ENCODE measurements at regions not wholly inside any gene's neighbourhood (a gene's known extent, or its start where the extent isn't known, plus 50 kb on each side); places are given as distances from the start of the nearest gene placed in this dataset.

DNA sequence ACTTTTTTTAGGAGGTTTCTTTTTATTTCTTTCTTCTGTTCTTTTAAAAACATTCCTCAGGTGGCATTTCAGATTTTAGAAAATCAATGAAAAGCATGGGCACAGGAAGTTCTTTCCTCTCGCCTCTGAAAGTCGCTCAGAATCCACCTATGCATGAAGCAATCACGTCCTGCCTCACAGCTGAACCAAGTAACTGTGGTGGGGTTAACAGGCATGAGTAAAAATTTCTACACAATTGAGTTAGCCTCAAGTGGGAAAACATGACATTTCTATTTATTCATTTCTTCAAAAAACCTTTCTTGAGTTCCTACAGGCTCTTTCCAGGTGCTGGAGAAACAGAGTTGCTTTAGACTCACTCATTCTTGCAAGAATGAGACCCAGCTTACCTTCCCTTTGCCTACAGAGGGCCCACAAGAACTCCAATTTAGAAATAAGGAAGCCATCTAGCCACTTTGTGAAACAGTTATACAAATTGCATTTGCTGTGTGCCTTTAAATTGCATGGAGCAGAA is 508.9 kb upstream of the PKN2 start:
- no peak overlapping the region for H3K27ac ChIP-seq (ENCODE audit: low read depth, low read length)
- no peak overlapping the region for H3K4me3 ChIP-seq (ENCODE audit: low read length in 3 of 3)
- H3K4me1 ChIP-seq (ENCODE audit: control insufficient read depth in 3 of 3, insufficient read depth in 3 of 3, low read length in 3 of 3) = no peaks in the 10 kb centered on the region
- H3K36me3 ChIP-seq (ENCODE audit: control insufficient read depth in 3 of 3, insufficient read depth in 3 of 3, low read length in 3 of 3) = no peaks in the 10 kb centered on the region
- no peaks in the 10 kb centered on the region for H3K27me3 ChIP-seq (ENCODE audit: control insufficient read depth in 3 of 3, insufficient read depth in 3 of 3, low read length in 3 of 3)
- no peak overlapping the region for H3K9ac ChIP-seq (ENCODE audit: low read depth in 1 of 3, low read length in 3 of 3)
- no peaks in the 10 kb centered on the region for H3K9me3 ChIP-seq (ENCODE audit: control insufficient read depth in 3 of 3, low read length in 3 of 3)

- H3K27ac ChIP-seq (ENCODE audit: low read depth, low read length) = no peak overlapping the region
- no peaks in the 10 kb centered on the region for H3K4me1 ChIP-seq (ENCODE audit: control insufficient read depth in 3 of 3, insufficient read depth in 3 of 3, low read length in 3 of 3)
- H3K27me3 ChIP-seq (ENCODE audit: control insufficient read depth in 3 of 3, insufficient read depth in 3 of 3, low read length in 3 of 3) = no peaks in the 10 kb centered on the region
- no peaks in the 10 kb centered on the region for H3K36me3 ChIP-seq (ENCODE audit: control insufficient read depth in 3 of 3, insufficient read depth in 3 of 3, low read length in 3 of 3)
- H3K4me3 ChIP-seq (ENCODE audit: low read length in 3 of 3) = no peak overlapping the region
- H3K9ac ChIP-seq (ENCODE audit: low read depth in 1 of 3, low read length in 3 of 3) = no peak overlapping the region
- H3K9me3 ChIP-seq (ENCODE audit: control insufficient read depth in 3 of 3, low read length in 3 of 3) = no peaks in the 10 kb centered on the region
Observed at GRCh38 chr1:88175631-88176226, 508.3 kb upstream of the PKN2 start.

- H3K9ac ChIP-seq (ENCODE audit: low read depth in 1 of 3, low read length in 3 of 3) = no peak overlapping the region
- no peaks in the 10 kb centered on the region for H3K36me3 ChIP-seq (ENCODE audit: control insufficient read depth in 3 of 3, insufficient read depth in 3 of 3, low read length in 3 of 3)
- no peak overlapping the region for H3K27ac ChIP-seq (ENCODE audit: low read depth, low read length)
- no peak overlapping the region for H3K4me3 ChIP-seq (ENCODE audit: low read length in 3 of 3)
- no peaks in the 10 kb centered on the region for H3K4me1 ChIP-seq (ENCODE audit: control insufficient read depth in 3 of 3, insufficient read depth in 3 of 3, low read length in 3 of 3)
- H3K27me3 ChIP-seq (ENCODE audit: control insufficient read depth in 3 of 3, insufficient read depth in 3 of 3, low read length in 3 of 3) = no peaks in the 10 kb centered on the region
- H3K9me3 ChIP-seq (ENCODE audit: control insufficient read depth in 3 of 3, low read length in 3 of 3) = no peaks in the 10 kb centered on the region
Observed at GRCh38 chr1:88179943-88180342, 504.1 kb upstream of the PKN2 start.

DNA sequence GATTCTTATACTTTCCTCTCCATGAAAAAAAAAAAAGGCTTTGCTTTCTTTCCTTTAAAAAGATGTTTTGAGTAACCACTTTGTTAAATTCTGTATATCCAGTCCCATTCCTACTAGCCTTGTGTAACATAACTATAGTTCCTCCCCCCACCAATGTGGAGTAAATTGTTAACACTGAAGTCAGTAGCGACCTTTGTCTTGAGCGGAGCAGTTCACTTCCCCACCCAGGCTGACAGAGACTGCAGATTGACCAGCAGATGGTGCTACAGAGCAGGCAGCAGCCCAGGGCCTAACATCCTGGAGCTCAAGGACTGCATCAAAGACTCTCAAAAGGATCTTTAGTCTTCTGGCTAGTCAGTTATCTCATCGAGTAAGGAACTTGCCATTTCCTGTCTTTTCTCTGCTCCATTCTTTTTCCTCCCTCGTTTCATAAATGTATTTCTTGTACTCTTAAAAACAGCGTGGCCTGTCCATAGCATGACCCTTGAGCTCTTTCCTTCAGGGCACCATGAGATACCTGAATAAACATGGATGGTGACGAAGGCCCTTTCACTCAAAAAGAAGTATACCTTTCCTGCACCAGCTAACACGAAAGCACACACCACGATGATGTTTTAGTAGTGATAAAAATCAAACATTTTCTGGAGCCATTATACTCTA is 503.5 kb upstream of the PKN2 start:
- H3K9me3 ChIP-seq (ENCODE audit: control insufficient read depth in 3 of 3, low read length in 3 of 3) = no peaks in the 10 kb centered on the region
- no peak overlapping the region for H3K9ac ChIP-seq (ENCODE audit: low read depth in 1 of 3, low read length in 3 of 3)
- H3K4me1 ChIP-seq (ENCODE audit: control insufficient read depth in 3 of 3, insufficient read depth in 3 of 3, low read length in 3 of 3) = no peaks in the 10 kb centered on the region
- no peaks in the 10 kb centered on the region for H3K36me3 ChIP-seq (ENCODE audit: control insufficient read depth in 3 of 3, insufficient read depth in 3 of 3, low read length in 3 of 3)
- no peak overlapping the region for H3K4me3 ChIP-seq (ENCODE audit: low read length in 3 of 3)
- H3K27ac ChIP-seq (ENCODE audit: low read depth, low read length) = no peak overlapping the region
- no peaks in the 10 kb centered on the region for H3K27me3 ChIP-seq (ENCODE audit: control insufficient read depth in 3 of 3, insufficient read depth in 3 of 3, low read length in 3 of 3)

DNA sequence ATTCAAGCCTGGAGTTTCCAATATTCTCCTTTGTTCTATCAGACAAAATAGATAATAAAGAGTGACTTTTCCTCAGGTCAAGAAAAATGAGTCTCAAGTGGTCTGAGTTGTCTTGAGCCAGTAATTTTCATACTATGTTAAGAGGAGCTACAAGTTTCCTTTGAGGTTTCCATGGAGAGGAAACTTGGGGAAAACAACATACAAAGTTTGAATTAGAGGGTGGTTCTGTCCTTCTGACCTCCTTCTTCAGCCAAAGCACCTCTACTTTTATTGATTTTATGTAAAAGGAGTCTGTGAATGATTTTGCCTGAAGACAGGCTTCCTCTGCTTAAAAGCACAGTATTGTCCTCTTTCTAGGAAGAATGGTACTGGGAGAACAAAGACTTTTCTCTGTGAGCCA is 497.2 kb upstream of the PKN2 start:
- no peak overlapping the region for H3K27ac ChIP-seq (ENCODE audit: low read depth, low read length)
- no peaks in the 10 kb centered on the region for H3K27me3 ChIP-seq (ENCODE audit: control insufficient read depth in 3 of 3, insufficient read depth in 3 of 3, low read length in 3 of 3)
- no peak overlapping the region for H3K4me3 ChIP-seq (ENCODE audit: low read length in 3 of 3)
- H3K9me3 ChIP-seq (ENCODE audit: control insufficient read depth in 3 of 3, low read length in 3 of 3) = no peaks in the 10 kb centered on the region
- no peaks in the 10 kb centered on the region for H3K4me1 ChIP-seq (ENCODE audit: control insufficient read depth in 3 of 3, insufficient read depth in 3 of 3, low read length in 3 of 3)
- no peaks in the 10 kb centered on the region for H3K36me3 ChIP-seq (ENCODE audit: control insufficient read depth in 3 of 3, insufficient read depth in 3 of 3, low read length in 3 of 3)
- H3K9ac ChIP-seq (ENCODE audit: low read depth in 1 of 3, low read length in 3 of 3) = no peak overlapping the region

DNA sequence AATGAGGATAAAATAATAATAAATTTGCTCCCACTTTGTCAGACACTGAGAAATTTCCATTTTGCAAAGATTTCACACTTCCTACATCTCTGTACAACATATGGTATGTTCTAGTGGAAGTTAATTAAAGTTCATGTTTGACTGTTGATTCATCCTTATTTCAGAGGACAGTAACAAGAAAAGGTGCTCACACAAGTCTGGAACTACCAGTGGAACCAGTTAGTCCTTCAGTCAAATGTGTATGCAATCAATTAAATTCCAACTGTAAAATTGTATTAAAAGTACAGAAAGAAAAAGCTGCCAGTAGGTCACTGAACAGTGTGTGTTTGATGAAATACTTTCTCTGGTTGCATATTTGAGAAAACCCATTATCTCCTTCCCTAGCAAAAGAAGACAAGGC is 496.0 kb upstream of the PKN2 start:
- no peaks in the 10 kb centered on the region for H3K4me1 ChIP-seq (ENCODE audit: control insufficient read depth in 3 of 3, insufficient read depth in 3 of 3, low read length in 3 of 3)
- no peak overlapping the region for H3K4me3 ChIP-seq (ENCODE audit: low read length in 3 of 3)
- H3K27ac ChIP-seq (ENCODE audit: low read depth, low read length) = no peak overlapping the region
- no peak overlapping the region for H3K9ac ChIP-seq (ENCODE audit: low read depth in 1 of 3, low read length in 3 of 3)
- H3K9me3 ChIP-seq (ENCODE audit: control insufficient read depth in 3 of 3, low read length in 3 of 3) = no peaks in the 10 kb centered on the region
- no peaks in the 10 kb centered on the region for H3K27me3 ChIP-seq (ENCODE audit: control insufficient read depth in 3 of 3, insufficient read depth in 3 of 3, low read length in 3 of 3)
- H3K36me3 ChIP-seq (ENCODE audit: control insufficient read depth in 3 of 3, insufficient read depth in 3 of 3, low read length in 3 of 3) = no peaks in the 10 kb centered on the region

GRCh38 chr1:88189525-88189924 is 494.5 kb upstream of the PKN2 start:
- H3K27me3 ChIP-seq (ENCODE audit: control insufficient read depth in 3 of 3, insufficient read depth in 3 of 3, low read length in 3 of 3) = no peaks in the 10 kb centered on the region
- no peak overlapping the region for H3K27ac ChIP-seq (ENCODE audit: low read depth, low read length)

DNA sequence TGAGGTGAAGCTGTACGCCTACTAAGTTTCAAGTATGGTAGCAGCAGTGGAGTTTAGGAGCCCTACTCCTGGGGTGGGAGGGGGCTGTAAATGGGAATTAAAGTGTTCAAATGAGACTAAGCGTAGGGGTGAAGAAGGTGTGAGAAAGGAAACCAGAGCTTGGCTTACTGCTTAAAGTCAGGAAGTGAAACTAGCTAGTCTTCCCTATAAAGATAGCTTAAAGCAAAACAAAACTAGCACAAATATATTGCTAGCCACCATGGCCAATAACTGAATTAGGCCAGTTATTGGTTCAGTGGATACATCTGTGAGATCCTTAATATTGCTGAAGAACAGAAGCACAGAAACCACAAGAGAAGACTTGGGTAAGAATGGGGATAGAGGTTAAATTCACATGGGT is 492.2 kb upstream of the PKN2 start:
- Histone ChIP-seq H3K27ac (ENCODE audit: low read depth, low read length) (no peak overlapping the region), H3K9ac (ENCODE audit: low read depth in 1 of 3, low read length in 3 of 3) (no peak overlapping the region), H3K9me3 (ENCODE audit: control insufficient read depth in 3 of 3, low read length in 3 of 3) (no peaks in the 10 kb centered on the region), H3K4me1 (ENCODE audit: control insufficient read depth in 3 of 3, insufficient read depth in 3 of 3, low read length in 3 of 3) (no peaks in the 10 kb centered on the region), H3K27me3 (ENCODE audit: control insufficient read depth in 3 of 3, insufficient read depth in 3 of 3, low read length in 3 of 3) (no peaks in the 10 kb centered on the region), H3K4me3 (ENCODE audit: low read length in 3 of 3) (no peak overlapping the region), H3K36me3 (ENCODE audit: control insufficient read depth in 3 of 3, insufficient read depth in 3 of 3, low read length in 3 of 3) (no peaks in the 10 kb centered on the region)

More at GRCh38 chr1:88189525-88189924, 494.5 kb upstream of the PKN2 start:
- Histone ChIP-seq H3K9me3 (ENCODE audit: control insufficient read depth in 3 of 3, low read length in 3 of 3) (no peaks in the 10 kb centered on the region), H3K4me1 (ENCODE audit: control insufficient read depth in 3 of 3, insufficient read depth in 3 of 3, low read length in 3 of 3) (no peaks in the 10 kb centered on the region), H3K36me3 (ENCODE audit: control insufficient read depth in 3 of 3, insufficient read depth in 3 of 3, low read length in 3 of 3) (no peaks in the 10 kb centered on the region), H3K4me3 (ENCODE audit: low read length in 3 of 3) (no peak overlapping the region), H3K9ac (ENCODE audit: low read depth in 1 of 3, low read length in 3 of 3) (no peak overlapping the region)

- Histone ChIP-seq H3K9me3 (ENCODE audit: control insufficient read depth in 3 of 3, low read length in 3 of 3) (no peaks in the 10 kb centered on the region), H3K36me3 (ENCODE audit: control insufficient read depth in 3 of 3, insufficient read depth in 3 of 3, low read length in 3 of 3) (no peaks in the 10 kb centered on the region), H3K9ac (ENCODE audit: low read depth in 1 of 3, low read length in 3 of 3) (no peak overlapping the region), H3K27me3 (ENCODE audit: control insufficient read depth in 3 of 3, insufficient read depth in 3 of 3, low read length in 3 of 3) (no peaks in the 10 kb centered on the region), H3K4me1 (ENCODE audit: control insufficient read depth in 3 of 3, insufficient read depth in 3 of 3, low read length in 3 of 3) (no peaks in the 10 kb centered on the region), H3K27ac (ENCODE audit: low read depth, low read length) (no peak overlapping the region), H3K4me3 (ENCODE audit: low read length in 3 of 3) (no peak overlapping the region)
Observed at GRCh38 chr1:88194542-88194941, 489.5 kb upstream of the PKN2 start.

DNA sequence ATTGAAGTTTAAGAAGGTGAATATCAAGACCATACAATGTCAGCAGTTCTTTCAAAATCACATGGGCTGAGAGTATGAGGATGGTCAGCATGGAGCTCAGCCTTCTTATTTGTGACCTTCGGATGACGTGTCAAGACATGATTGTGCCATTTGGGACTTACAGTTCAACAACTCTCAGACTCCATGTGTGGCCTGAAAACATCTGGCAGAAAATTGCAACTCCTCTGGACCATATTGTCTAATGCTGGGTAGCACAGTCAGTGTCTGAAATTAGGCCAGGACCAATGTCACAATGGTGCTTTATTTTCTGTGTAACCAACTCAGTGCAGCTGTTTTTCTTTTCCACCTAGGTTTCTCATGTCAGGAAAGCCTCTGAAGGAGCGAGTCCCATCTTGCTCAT is 483.5 kb upstream of the PKN2 start:
- Histone ChIP-seq H3K27ac (ENCODE audit: low read depth, low read length) (no peak overlapping the region), H3K27me3 (ENCODE audit: control insufficient read depth in 3 of 3, insufficient read depth in 3 of 3, low read length in 3 of 3) (no peaks in the 10 kb centered on the region), H3K4me1 (ENCODE audit: control insufficient read depth in 3 of 3, insufficient read depth in 3 of 3, low read length in 3 of 3) (no peaks in the 10 kb centered on the region), H3K9me3 (ENCODE audit: control insufficient read depth in 3 of 3, low read length in 3 of 3) (no peaks in the 10 kb centered on the region), H3K36me3 (ENCODE audit: control insufficient read depth in 3 of 3, insufficient read depth in 3 of 3, low read length in 3 of 3) (no peaks in the 10 kb centered on the region), H3K9ac (ENCODE audit: low read depth in 1 of 3, low read length in 3 of 3) (no peak overlapping the region), H3K4me3 (ENCODE audit: low read length in 3 of 3) (no peak overlapping the region)

Data from skeletal muscle tissue (tissue), 3 donors.